ENCODE measurements at regions not wholly inside any gene's neighbourhood (a gene's known extent, or its start where the extent isn't known, plus 50 kb on each side); places are given as distances from the start of the nearest gene placed in this dataset.

DNA sequence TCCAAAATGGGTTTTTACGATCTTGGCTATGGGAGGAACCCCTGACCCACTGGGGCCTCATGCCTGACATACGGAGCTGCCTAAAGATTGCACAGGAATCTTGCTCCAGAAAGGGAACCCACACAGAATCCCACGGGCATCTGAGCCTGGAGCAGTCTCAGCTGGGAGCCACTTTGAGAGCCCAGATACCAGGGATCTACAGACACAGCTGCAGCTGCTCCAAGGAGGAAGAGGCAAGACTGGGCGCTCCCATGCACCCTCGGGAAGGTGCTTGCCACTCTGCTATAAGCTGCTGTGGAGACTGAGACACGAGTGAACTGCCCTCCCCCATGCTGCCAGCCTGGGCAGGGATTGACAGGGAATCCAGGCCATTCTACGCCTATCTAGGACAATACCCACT, 202.5 kb downstream of the REEP3 start:
- TF ChIP-seq, protein P1, sequence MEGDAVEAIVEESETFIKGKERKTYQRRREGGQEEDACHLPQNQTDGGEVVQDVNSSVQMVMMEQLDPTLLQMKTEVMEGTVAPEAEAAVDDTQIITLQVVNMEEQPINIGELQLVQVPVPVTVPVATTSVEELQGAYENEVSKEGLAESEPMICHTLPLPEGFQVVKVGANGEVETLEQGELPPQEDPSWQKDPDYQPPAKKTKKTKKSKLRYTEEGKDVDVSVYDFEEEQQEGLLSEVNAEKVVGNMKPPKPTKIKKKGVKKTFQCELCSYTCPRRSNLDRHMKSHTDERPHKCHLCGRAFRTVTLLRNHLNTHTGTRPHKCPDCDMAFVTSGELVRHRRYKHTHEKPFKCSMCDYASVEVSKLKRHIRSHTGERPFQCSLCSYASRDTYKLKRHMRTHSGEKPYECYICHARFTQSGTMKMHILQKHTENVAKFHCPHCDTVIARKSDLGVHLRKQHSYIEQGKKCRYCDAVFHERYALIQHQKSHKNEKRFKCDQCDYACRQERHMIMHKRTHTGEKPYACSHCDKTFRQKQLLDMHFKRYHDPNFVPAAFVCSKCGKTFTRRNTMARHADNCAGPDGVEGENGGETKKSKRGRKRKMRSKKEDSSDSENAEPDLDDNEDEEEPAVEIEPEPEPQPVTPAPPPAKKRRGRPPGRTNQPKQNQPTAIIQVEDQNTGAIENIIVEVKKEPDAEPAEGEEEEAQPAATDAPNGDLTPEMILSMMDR (IDR thresholded peaks at IDR 0.05): no peak
- TF ChIP-seq POLR2A (IDR thresholded peaks at IDR 0.05): no peak

All from Peyer's patch (tissue), 4 donors.